H1 (cell line): ENCODE measurements at regions not wholly inside any gene's neighbourhood (a gene's known extent, or its start where the extent isn't known, plus 50 kb on each side); places are given as distances from the start of the nearest gene placed in this dataset.

Source experiments
- GABPA ChIP-seq: IDR thresholded peaks from 2 replicates; pipeline ENCODE4 v1.6.1; 2011; ENCODE audit warnings: mild to moderate bottlenecking, low read length, moderate library complexity, borderline replicate concordance; ENCODE audit not compliant: insufficient read depth
- RXRA ChIP-seq: IDR thresholded peaks from 2 replicates; pipeline ENCODE4 v1.6.1; 2011; ENCODE audit warnings: low read depth, mild to moderate bottlenecking, low read length, moderate library complexity; ENCODE audit not compliant: insufficient read depth
- TCF12 ChIP-seq: IDR thresholded peaks from 2 replicates; pipeline ENCODE4 v1.6.1; 2011; ENCODE audit warnings: low read depth, mild to moderate bottlenecking, low read length
- TF ChIP-seq, protein P1 (sequence below), 3 experiments: IDR thresholded peaks; 1 replicate in 2 of 3; 2 replicates in 1 of 3; pipeline versions ENCODE4 v1.5.1 to v1.6.1; 2011; ENCODE audit warnings: low read length in 3 of 3, mild to moderate bottlenecking in 3 of 3, inconsistent platforms in 2 of 3, low read depth in 1 of 3, moderate library complexity in 1 of 3; ENCODE audit not compliant: insufficient read depth in 1 of 3; ENCODE audit errors: control extremely low read depth in 1 of 3

GRCh38 chr18:26614374-26614773 is 66.0 kb upstream of the KCTD1 start (continued):
- no peak for TF ChIP-seq GABPA
- TF ChIP-seq, protein P1, sequence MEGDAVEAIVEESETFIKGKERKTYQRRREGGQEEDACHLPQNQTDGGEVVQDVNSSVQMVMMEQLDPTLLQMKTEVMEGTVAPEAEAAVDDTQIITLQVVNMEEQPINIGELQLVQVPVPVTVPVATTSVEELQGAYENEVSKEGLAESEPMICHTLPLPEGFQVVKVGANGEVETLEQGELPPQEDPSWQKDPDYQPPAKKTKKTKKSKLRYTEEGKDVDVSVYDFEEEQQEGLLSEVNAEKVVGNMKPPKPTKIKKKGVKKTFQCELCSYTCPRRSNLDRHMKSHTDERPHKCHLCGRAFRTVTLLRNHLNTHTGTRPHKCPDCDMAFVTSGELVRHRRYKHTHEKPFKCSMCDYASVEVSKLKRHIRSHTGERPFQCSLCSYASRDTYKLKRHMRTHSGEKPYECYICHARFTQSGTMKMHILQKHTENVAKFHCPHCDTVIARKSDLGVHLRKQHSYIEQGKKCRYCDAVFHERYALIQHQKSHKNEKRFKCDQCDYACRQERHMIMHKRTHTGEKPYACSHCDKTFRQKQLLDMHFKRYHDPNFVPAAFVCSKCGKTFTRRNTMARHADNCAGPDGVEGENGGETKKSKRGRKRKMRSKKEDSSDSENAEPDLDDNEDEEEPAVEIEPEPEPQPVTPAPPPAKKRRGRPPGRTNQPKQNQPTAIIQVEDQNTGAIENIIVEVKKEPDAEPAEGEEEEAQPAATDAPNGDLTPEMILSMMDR (IDR thresholded peaks at IDR 0.05; ENCODE audit: control extremely low read depth in 1 of 3, insufficient read depth in 1 of 3, low read depth in 1 of 3, low read length in 3 of 3) = no peak
- TF ChIP-seq RXRA = no peak
- TF ChIP-seq TCF12 = no peak
